WTC11 (cell line): ENCODE measurements at regions not wholly inside any gene's neighbourhood (a gene's known extent, or its start where the extent isn't known, plus 50 kb on each side); places are given as distances from the start of the nearest gene placed in this dataset.

Experiments
- ATAC-seq: fragments of 200-7000 bp; cut with Tn5 transposase; 2 replicates; pipeline ENCODE4 v1.10.0; 2021; ENCODE audit warnings: mild to moderate bottlenecking, moderate library complexity
- CTCF ChIA-PET: fragments of 300-600 bp; sonication (Branson Sonifier 250); formaldehyde crosslinking; loops from one replicate; lab custom pipeline; 2021; ENCODE audit warnings: antibody characterized with exemption; lab: Charles Lee
- POLR2A ChIA-PET: fragments of 350-600 bp; sonication (Branson Sonifier 250); formaldehyde crosslinking; loops from one replicate; lab custom pipeline; 2021; ENCODE audit warnings: antibody characterized with exemption; lab: Charles Lee
- DNase-seq: peaks from one replicate; pipeline ENCODE4 v3.0.0; 2021; ENCODE audit warnings: low spot score
- H3K27ac Mint-ChIP-seq: 2 replicates; pipeline ENCODE4 v1.8.0; 2021; ENCODE audit warnings: mixed read lengths
- H3K27me3 Mint-ChIP-seq: 2 replicates; pipeline ENCODE4 v1.8.0; 2021; ENCODE audit warnings: low read depth, mild to moderate bottlenecking, moderate library complexity, mixed read lengths
- H3K36me3 Mint-ChIP-seq: 2 replicates; pipeline ENCODE4 v1.8.0; 2021; ENCODE audit warnings: mixed read lengths
- H3K4me1 Mint-ChIP-seq: 2 replicates; pipeline ENCODE4 v1.8.0; 2022; ENCODE audit warnings: mixed read lengths
- H3K4me3 Mint-ChIP-seq: 2 replicates; pipeline ENCODE4 v1.8.0; 2021; ENCODE audit warnings: mild to moderate bottlenecking, moderate library complexity, mixed read lengths
- H3K9me3 Mint-ChIP-seq: 2 replicates; pipeline ENCODE4 v1.8.0; 2021; ENCODE audit warnings: mixed read lengths
- ATF1 ChIP-seq: sonication (generic); formaldehyde crosslinking; IDR thresholded peaks from 2 replicates; pipeline ENCODE4 v1.8.1; 2023; ENCODE audit warnings: mild to moderate bottlenecking, moderate library complexity, missing genetic modification reagents
- CBFB ChIP-seq: sonication (generic); formaldehyde crosslinking; IDR thresholded peaks from 2 replicates; pipeline ENCODE4 v1.8.1; 2022; ENCODE audit warnings: mild to moderate bottlenecking, low read depth, missing genetic modification reagents
- CREM ChIP-seq: sonication (generic); formaldehyde crosslinking; IDR thresholded peaks from 2 replicates; pipeline ENCODE4 v1.8.1; 2022; ENCODE audit warnings: mild to moderate bottlenecking, missing genetic modification reagents, moderate library complexity
- E2F5 ChIP-seq: sonication (generic); formaldehyde crosslinking; IDR thresholded peaks from 2 replicates; pipeline ENCODE4 v1.8.1; 2022; ENCODE audit warnings: mild to moderate bottlenecking, moderate library complexity, missing genetic modification reagents
- FOXJ3 ChIP-seq: sonication (generic); formaldehyde crosslinking; IDR thresholded peaks from 2 replicates; pipeline ENCODE4 v1.9.0; 2021; ENCODE audit warnings: missing genetic modification reagents, mild to moderate bottlenecking, borderline replicate concordance
- FOXK1 ChIP-seq: sonication (generic); formaldehyde crosslinking; IDR thresholded peaks from 2 replicates; pipeline ENCODE4 v1.8.0; 2022; ENCODE audit warnings: mild to moderate bottlenecking, moderate library complexity, missing genetic modification reagents
- HMGA2 ChIP-seq: fragments of 250-450 bp; sonication (Bioruptor Pico); IDR thresholded peaks from 2 replicates; pipeline ENCODE4 v1.4.0; 2021; ENCODE audit warnings: mild to moderate bottlenecking, moderate library complexity
- IRF2 ChIP-seq: sonication (generic); formaldehyde crosslinking; IDR thresholded peaks from 2 replicates; pipeline ENCODE4 v1.8.0; 2022; ENCODE audit warnings: low read depth, missing genetic modification reagents, borderline replicate concordance
- MXD4 ChIP-seq: fragments of 250-450 bp; sonication (Bioruptor Pico); IDR thresholded peaks from 2 replicates; pipeline ENCODE4 v1.8.0; 2021; ENCODE audit warnings: mild to moderate bottlenecking, moderate library complexity, borderline replicate concordance
- MYBL2 ChIP-seq: sonication (generic); formaldehyde crosslinking; IDR thresholded peaks from 2 replicates; pipeline ENCODE4 v1.8.1; 2023; ENCODE audit warnings: mild to moderate bottlenecking, moderate library complexity, missing genetic modification reagents
- NR1H2 ChIP-seq: sonication (generic); formaldehyde crosslinking; IDR thresholded peaks from 2 replicates; pipeline ENCODE4 v1.9.0; 2021; ENCODE audit warnings: mild to moderate bottlenecking, moderate library complexity, missing genetic modification reagents
- PRRX2 ChIP-seq: fragments of 250-450 bp; sonication (Bioruptor Pico); IDR thresholded peaks from 2 replicates; pipeline ENCODE4 v1.8.0; 2021; ENCODE audit warnings: mild to moderate bottlenecking
- RORB ChIP-seq: fragments of 250-450 bp; sonication (Bioruptor Pico); IDR thresholded peaks from 2 replicates; pipeline ENCODE4 v1.9.0; 2021; ENCODE audit warnings: mild to moderate bottlenecking
- SMAD3 ChIP-seq: sonication (generic); formaldehyde crosslinking; IDR thresholded peaks from 2 replicates; pipeline ENCODE4 v1.8.0; 2022; ENCODE audit warnings: missing genetic modification reagents, mild to moderate bottlenecking, borderline replicate concordance
- STAT6 ChIP-seq: sonication (generic); formaldehyde crosslinking; conservative IDR thresholded peaks from 2 replicates; pipeline ENCODE4 v1.8.1; 2023; ENCODE audit warnings: mild to moderate bottlenecking, low read depth, missing genetic modification reagents, moderate library complexity
- TP53 ChIP-seq: sonication (generic); formaldehyde crosslinking; IDR thresholded peaks from 2 replicates; pipeline ENCODE4 v1.8.1; 2023; ENCODE audit warnings: mild to moderate bottlenecking, missing genetic modification reagents
- ZBTB21 ChIP-seq: sonication (generic); formaldehyde crosslinking; IDR thresholded peaks from 2 replicates; pipeline ENCODE4 v1.8.1; 2023; ENCODE audit warnings: mild to moderate bottlenecking, missing genetic modification reagents, borderline replicate concordance
- ZNF263 ChIP-seq: sonication (generic); formaldehyde crosslinking; IDR thresholded peaks from 2 replicates; pipeline ENCODE4 v1.8.1; 2022; ENCODE audit warnings: low read depth, mild to moderate bottlenecking, moderate library complexity, missing genetic modification reagents
- ZNF317 ChIP-seq: sonication (generic); formaldehyde crosslinking; IDR thresholded peaks from 2 replicates; pipeline ENCODE4 v1.8.1; 2023; ENCODE audit warnings: low read depth, mild to moderate bottlenecking, moderate library complexity, missing genetic modification reagents, borderline replicate concordance
- ZNF416 ChIP-seq: fragments of 250-450 bp; sonication (Bioruptor Pico); IDR thresholded peaks from 2 replicates; pipeline ENCODE4 v1.9.0; 2021; ENCODE audit warnings: mild to moderate bottlenecking, inconsistent platforms
- ZNF512 ChIP-seq: sonication (generic); formaldehyde crosslinking; IDR thresholded peaks from 2 replicates; pipeline ENCODE4 v1.8.1; 2022; ENCODE audit warnings: missing genetic modification reagents, borderline replicate concordance
- TF ChIP-seq, protein P1 (sequence below): fragments of 250-450 bp; sonication (Bioruptor Pico); conservative IDR thresholded peaks from 2 replicates; pipeline ENCODE4 v1.9.0; 2021; ENCODE audit warnings: mild to moderate bottlenecking
- TF ChIP-seq, protein P2 (sequence below): sonication (generic); formaldehyde crosslinking; IDR thresholded peaks from 2 replicates; pipeline ENCODE4 v1.8.1; 2023; ENCODE audit warnings: mild to moderate bottlenecking, missing genetic modification reagents
- TF ChIP-seq, protein P3 (sequence below): fragments of 250-450 bp; sonication (Bioruptor Pico); IDR thresholded peaks from 2 replicates; pipeline ENCODE4 v1.9.0; 2021; ENCODE audit warnings: mild to moderate bottlenecking
- TF ChIP-seq, protein P4 (sequence below): fragments of 200-600 bp; IDR thresholded peaks from 2 replicates; pipeline ENCODE4 v1.8.0; 2022; ENCODE audit warnings: antibody characterized with exemption

DNA sequence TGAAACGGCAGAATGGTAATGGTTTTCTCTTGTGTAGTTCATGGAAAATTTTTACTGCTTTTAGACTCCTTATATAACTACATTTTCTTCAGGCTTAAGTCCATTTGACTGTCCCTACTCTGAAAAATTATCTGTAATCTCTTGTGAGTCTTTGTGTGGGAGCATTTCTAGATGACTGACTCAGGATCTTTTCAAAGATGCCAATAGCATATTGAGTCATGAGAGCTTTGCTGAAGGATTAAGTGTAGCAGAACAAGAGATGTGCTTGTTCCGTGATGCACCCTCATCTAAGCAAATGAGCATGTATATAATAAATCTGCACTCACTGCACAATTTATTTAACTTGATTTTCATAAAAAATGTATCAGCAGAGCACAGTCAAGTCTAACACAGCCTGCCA, 298.7 kb upstream of the CDH6 start:
- no peaks in the 10 kb centered on the region for H3K36me3 Mint-ChIP-seq
- TF ChIP-seq FOXK1 (CRISPR knock-in tag) (no peak), FOXJ3 (CRISPR knock-in tag) (no peak), MXD4 (no peak), ZNF317 (CRISPR knock-in tag) (no peak), ZNF263 (CRISPR knock-in tag) (no peak), MYBL2 (CRISPR knock-in tag) (no peak), ZNF512 (CRISPR knock-in tag) (no peak)
- TF ChIP-seq, protein P1, sequence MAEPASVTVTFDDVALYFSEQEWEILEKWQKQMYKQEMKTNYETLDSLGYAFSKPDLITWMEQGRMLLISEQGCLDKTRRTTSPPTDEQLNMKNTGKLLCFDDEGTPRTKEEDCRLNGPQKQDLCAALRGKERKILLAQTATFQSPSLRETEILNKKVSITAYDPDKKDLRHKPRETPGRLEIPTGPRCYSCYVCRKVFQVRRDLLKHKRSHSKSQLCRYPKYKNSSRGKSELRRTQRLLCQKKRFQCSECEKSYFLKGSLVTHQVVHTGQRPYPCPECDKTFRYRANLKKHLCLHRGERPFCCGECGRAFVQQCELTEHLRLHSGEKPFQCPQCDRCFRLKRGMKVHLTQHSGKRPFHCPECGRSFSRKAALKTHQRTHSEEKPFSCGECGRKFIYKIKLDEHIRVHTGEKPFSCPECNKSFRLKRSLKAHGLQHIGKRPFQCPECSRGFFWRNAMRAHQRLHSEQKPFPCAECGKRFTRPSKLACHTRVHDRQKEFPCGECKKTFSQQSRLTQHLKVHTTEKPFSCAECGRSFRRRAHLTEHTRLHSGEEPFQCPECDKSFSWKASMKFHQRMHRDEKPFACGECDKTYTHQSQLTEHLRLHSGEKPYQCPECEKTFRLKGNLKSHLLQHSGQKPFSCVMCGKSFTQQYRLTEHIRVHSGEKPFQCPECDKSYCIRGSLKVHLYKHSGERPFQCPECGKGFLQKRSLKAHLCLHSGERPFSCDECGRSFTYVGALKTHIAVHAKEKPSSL: no peak
- TF ChIP-seq, all 79 proteins: peak for 0
- Mint-ChIP-seq H3K27ac (no peak overlapping the region), H3K4me1 (peaks cover 5% of the 10 kb centered on the region; the same call in 1 of the 2 replicates), H3K4me3 (no peak overlapping the region), H3K27me3 (no peaks in the 10 kb centered on the region), H3K9me3 (no peaks in the 10 kb centered on the region)
- ChIA-PET CTCF (no interaction called here), POLR2A (no interaction called here)
- no peak for ATAC-seq
- no peak for DNase-seq

DNA sequence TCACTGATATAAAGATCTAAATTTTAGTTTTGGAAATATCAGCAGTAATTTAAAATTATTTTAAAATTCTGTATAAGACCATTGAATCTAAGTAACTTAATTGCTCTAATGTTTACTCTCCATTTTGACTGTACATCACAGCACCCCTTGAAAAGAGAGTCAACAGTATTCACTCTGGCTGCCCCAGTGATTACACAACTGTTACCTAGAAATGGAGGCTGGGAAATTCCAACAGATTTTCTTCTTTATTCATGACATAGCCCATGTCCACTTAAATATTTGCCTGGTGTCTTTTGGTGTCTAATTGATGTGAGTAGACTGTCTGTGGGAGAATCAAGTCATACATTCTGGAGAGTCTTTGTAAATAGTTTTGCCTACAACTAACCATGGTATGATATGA, 301.8 kb upstream of the CDH6 start:
- Mint-ChIP-seq H3K4me3 (no peak overlapping the region), H3K27me3 (no peaks in the 10 kb centered on the region), H3K4me1 (no peaks in the 10 kb centered on the region), H3K36me3 (no peaks in the 10 kb centered on the region), H3K9me3 (no peaks in the 10 kb centered on the region), H3K27ac (no peak overlapping the region)
- DNase-seq (no peak), ATAC-seq (no peak)
- TF ChIP-seq, protein P2, sequence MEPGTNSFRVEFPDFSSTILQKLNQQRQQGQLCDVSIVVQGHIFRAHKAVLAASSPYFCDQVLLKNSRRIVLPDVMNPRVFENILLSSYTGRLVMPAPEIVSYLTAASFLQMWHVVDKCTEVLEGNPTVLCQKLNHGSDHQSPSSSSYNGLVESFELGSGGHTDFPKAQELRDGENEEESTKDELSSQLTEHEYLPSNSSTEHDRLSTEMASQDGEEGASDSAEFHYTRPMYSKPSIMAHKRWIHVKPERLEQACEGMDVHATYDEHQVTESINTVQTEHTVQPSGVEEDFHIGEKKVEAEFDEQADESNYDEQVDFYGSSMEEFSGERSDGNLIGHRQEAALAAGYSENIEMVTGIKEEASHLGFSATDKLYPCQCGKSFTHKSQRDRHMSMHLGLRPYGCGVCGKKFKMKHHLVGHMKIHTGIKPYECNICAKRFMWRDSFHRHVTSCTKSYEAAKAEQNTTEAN (CRISPR knock-in tag): no peak
- TF ChIP-seq IRF2: no peak
- TF ChIP-seq E2F5: no peak
- no peak for TF ChIP-seq ZBTB21 (CRISPR knock-in tag)
- no peak for TF ChIP-seq MYBL2 (CRISPR knock-in tag)
- no peak for TF ChIP-seq NR1H2
- TF ChIP-seq, protein P3, sequence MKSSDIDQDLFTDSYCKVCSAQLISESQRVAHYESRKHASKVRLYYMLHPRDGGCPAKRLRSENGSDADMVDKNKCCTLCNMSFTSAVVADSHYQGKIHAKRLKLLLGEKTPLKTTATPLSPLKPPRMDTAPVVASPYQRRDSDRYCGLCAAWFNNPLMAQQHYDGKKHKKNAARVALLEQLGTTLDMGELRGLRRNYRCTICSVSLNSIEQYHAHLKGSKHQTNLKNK (CRISPR knock-in tag): no peak
- no peak for TF ChIP-seq TP53
- TF ChIP-seq STAT6 (CRISPR knock-in tag): no peak
- TF ChIP-seq, protein P4, sequence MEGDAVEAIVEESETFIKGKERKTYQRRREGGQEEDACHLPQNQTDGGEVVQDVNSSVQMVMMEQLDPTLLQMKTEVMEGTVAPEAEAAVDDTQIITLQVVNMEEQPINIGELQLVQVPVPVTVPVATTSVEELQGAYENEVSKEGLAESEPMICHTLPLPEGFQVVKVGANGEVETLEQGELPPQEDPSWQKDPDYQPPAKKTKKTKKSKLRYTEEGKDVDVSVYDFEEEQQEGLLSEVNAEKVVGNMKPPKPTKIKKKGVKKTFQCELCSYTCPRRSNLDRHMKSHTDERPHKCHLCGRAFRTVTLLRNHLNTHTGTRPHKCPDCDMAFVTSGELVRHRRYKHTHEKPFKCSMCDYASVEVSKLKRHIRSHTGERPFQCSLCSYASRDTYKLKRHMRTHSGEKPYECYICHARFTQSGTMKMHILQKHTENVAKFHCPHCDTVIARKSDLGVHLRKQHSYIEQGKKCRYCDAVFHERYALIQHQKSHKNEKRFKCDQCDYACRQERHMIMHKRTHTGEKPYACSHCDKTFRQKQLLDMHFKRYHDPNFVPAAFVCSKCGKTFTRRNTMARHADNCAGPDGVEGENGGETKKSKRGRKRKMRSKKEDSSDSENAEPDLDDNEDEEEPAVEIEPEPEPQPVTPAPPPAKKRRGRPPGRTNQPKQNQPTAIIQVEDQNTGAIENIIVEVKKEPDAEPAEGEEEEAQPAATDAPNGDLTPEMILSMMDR: no peak
- no peak for TF ChIP-seq ATF1
- TF ChIP-seq HMGA2: no peak
- TF ChIP-seq CBFB (CRISPR knock-in tag): no peak
- no peak for TF ChIP-seq CREM (CRISPR knock-in tag)
- TF ChIP-seq RORB (CRISPR knock-in tag): no peak
- no peak for TF ChIP-seq SMAD3 (CRISPR knock-in tag)
- no peak for TF ChIP-seq ZNF416
- no peak for TF ChIP-seq PRRX2 (CRISPR knock-in tag)
- ChIA-PET CTCF (no interaction called here), POLR2A (no interaction called here)
